ENCODE measurements at regions not wholly inside any gene's neighbourhood (a gene's known extent, or its start where the extent isn't known, plus 50 kb on each side); places are given as distances from the start of the nearest gene placed in this dataset.

DNA sequence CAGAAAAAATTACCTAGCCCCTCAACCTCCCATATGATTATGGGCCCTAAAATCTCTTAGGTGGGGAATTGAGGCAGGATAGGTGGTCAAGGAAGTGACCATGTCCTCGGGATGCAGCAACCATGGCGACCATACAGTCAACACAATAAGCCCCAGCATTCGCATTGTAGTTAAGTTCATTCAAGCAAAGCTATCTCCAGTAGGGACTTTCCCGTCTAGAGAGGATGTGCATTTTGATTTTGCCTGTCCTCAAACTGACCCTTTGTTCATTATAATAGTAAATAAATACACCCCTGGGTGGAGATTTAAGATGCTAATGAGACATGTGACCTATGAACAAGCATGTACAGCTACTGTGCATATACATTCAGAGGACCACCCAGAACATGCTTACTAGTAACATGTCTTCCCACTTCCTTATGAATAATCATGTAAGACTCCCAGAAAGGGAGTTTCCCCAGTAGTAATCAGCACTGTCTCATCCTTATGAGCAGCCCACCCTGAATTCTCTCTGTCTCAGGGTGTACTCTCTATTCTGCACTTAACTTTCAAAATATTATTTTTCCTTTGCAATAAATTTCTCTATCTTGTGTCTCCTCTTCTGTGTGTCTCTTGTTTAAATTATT lies 74.3 kb downstream of the NUDT11 start:
- TF ChIP-seq SMC3 (IDR thresholded peaks at IDR 0.05; ENCODE audit: low read length), result no peak
- TF ChIP-seq ZNF20 (CRISPR knock-in tag; IDR thresholded peaks at IDR 0.05), result no peak
- TF ChIP-seq, protein P1, sequence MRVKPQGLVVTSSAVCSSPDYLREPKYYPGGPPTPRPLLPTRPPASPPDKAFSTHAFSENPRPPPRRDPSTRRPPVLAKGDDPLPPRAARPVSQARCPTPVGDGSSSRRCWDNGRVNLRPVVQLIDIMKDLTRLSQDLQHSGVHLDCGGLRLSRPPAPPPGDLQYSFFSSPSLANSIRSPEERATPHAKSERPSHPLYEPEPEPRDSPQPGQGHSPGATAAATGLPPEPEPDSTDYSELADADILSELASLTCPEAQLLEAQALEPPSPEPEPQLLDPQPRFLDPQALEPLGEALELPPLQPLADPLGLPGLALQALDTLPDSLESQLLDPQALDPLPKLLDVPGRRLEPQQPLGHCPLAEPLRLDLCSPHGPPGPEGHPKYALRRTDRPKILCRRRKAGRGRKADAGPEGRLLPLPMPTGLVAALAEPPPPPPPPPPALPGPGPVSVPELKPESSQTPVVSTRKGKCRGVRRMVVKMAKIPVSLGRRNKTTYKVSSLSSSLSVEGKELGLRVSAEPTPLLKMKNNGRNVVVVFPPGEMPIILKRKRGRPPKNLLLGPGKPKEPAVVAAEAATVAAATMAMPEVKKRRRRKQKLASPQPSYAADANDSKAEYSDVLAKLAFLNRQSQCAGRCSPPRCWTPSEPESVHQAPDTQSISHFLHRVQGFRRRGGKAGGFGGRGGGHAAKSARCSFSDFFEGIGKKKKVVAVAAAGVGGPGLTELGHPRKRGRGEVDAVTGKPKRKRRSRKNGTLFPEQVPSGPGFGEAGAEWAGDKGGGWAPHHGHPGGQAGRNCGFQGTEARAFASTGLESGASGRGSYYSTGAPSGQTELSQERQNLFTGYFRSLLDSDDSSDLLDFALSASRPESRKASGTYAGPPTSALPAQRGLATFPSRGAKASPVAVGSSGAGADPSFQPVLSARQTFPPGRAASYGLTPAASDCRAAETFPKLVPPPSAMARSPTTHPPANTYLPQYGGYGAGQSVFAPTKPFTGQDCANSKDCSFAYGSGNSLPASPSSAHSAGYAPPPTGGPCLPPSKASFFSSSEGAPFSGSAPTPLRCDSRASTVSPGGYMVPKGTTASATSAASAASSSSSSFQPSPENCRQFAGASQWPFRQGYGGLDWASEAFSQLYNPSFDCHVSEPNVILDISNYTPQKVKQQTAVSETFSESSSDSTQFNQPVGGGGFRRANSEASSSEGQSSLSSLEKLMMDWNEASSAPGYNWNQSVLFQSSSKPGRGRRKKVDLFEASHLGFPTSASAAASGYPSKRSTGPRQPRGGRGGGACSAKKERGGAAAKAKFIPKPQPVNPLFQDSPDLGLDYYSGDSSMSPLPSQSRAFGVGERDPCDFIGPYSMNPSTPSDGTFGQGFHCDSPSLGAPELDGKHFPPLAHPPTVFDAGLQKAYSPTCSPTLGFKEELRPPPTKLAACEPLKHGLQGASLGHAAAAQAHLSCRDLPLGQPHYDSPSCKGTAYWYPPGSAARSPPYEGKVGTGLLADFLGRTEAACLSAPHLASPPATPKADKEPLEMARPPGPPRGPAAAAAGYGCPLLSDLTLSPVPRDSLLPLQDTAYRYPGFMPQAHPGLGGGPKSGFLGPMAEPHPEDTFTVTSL (CRISPR knock-in tag; IDR thresholded peaks at IDR 0.05; ENCODE audit: borderline replicate concordance), result no peak
- no peak for TF ChIP-seq JUND (CRISPR knock-in tag; IDR thresholded peaks at IDR 0.05)
- no peak for TF ChIP-seq ZNF333 (CRISPR knock-in tag; IDR thresholded peaks at IDR 0.05; ENCODE audit: borderline replicate concordance)
- TF ChIP-seq NFRKB (IDR thresholded peaks at IDR 0.05), result no peak
- TF ChIP-seq CTCF (CRISPR knock-in tag; IDR thresholded peaks at IDR 0.05), result no peak
- no peak for TF ChIP-seq FOXM1 (CRISPR knock-in tag; IDR thresholded peaks at IDR 0.05)
- no peak for TF ChIP-seq TP53 (CRISPR knock-in tag; conservative IDR thresholded peaks at IDR 0.05)
- TF ChIP-seq TBP (CRISPR knock-in tag; IDR thresholded peaks at IDR 0.05), result no peak
- TF ChIP-seq JUN (CRISPR knock-in tag; IDR thresholded peaks at IDR 0.05), result no peak
- TF ChIP-seq EP300 (IDR thresholded peaks at IDR 0.05; ENCODE audit: low read depth in 2 of 2, low read length in 2 of 2), result no peak
- no peak for TF ChIP-seq EP300 (CRISPR knock-in tag; IDR thresholded peaks at IDR 0.05; ENCODE audit: borderline replicate concordance)
- no peak for TF ChIP-seq ZNF234 (CRISPR knock-in tag; conservative IDR thresholded peaks at IDR 0.05)
